Endometrial microvascular endothelial cells (primary cell): ENCODE measurements at regions not wholly inside any gene's neighbourhood (a gene's known extent, or its start where the extent isn't known, plus 50 kb on each side); places are given as distances from the start of the nearest gene placed in this dataset.
"Not testable (repeated sequence)": the region's sequence is repeated elsewhere in the genome, so short reads cannot be mapped to it uniquely, and the experiment has no call there.

Source experiments
- in situ Hi-C: cut with HindIII; loops from 2 replicates; pipeline ENCODE4 v1.10.0; 2017; ENCODE audit warnings: low sequenced_read_pairs, low pct_unique_long_range_greater_than_20kb; ENCODE audit errors: inconsistent ontology term

- in situ Hi-C loops = no loop called here
These were observed 321.8 kb downstream of the BMP4 start for GRCh38 chr14:53634793-53635192.

GRCh38 chr14:53630336-53630735 lies 326.3 kb downstream of the BMP4 start:
- in situ Hi-C loops = no loop called here

- in situ Hi-C loops = no loop called here
These were observed 327.7 kb downstream of the BMP4 start for GRCh38 chr14:53628732-53629430.

- in situ Hi-C loops = no loop called here
These were observed 328.4 kb downstream of the BMP4 start for GRCh38 chr14:53628261-53628660.

GRCh38 chr14:53626761-53627160 lies 329.9 kb downstream of the BMP4 start:
- in situ Hi-C loops = no loop called here

GRCh38 chr14:53622447-53622846 lies 334.2 kb downstream of the BMP4 start:
- in situ Hi-C loops = no loop called here

- in situ Hi-C loops = no loop called here
These were observed 334.7 kb downstream of the BMP4 start for GRCh38 chr14:53621921-53622320.

GRCh38 chr14:53621433-53621832 lies 335.2 kb downstream of the BMP4 start:
- in situ Hi-C loops = no loop called here

- in situ Hi-C loops = no loop called here
These were observed 335.7 kb downstream of the BMP4 start for GRCh38 chr14:53620890-53621289.

GRCh38 chr14:53620317-53620716 lies 336.3 kb downstream of the BMP4 start:
- in situ Hi-C loops = no loop called here

- in situ Hi-C loops = no loop called here
These were observed 336.9 kb downstream of the BMP4 start for GRCh38 chr14:53619691-53620231.

- in situ Hi-C loops = not testable (repeated sequence)
These were observed 340.1 kb downstream of the BMP4 start for GRCh38 chr14:53616536-53616935.

GRCh38 chr14:53615252-53615651 lies 341.4 kb downstream of the BMP4 start:
- in situ Hi-C loops = no loop called here

- in situ Hi-C loops = no loop called here
These were observed 343.0 kb downstream of the BMP4 start for GRCh38 chr14:53613404-53614253.

GRCh38 chr14:53610947-53611346 lies 345.7 kb downstream of the BMP4 start:
- in situ Hi-C loops = no loop called here

- in situ Hi-C loops = no loop called here
These were observed 347.6 kb downstream of the BMP4 start for GRCh38 chr14:53609009-53609408.

GRCh38 chr14:53608369-53608768 lies 348.3 kb downstream of the BMP4 start:
- in situ Hi-C loops = no loop called here

- in situ Hi-C loops = no loop called here
These were observed 350.4 kb downstream of the BMP4 start for GRCh38 chr14:53606203-53606602.

GRCh38 chr14:53605562-53605961 lies 351.1 kb downstream of the BMP4 start:
- in situ Hi-C loops = no loop called here

- in situ Hi-C loops = no loop called here
These were observed 352.6 kb downstream of the BMP4 start for GRCh38 chr14:53603994-53604393.
